ENCODE measurements at regions not wholly inside any gene's neighbourhood (a gene's known extent, or its start where the extent isn't known, plus 50 kb on each side); places are given as distances from the start of the nearest gene placed in this dataset.

GRCh38 chr4:13081830-13082229, 402.3 kb downstream of the RAB28 start:
- TF ChIP-seq POLR2A (IDR thresholded peaks at IDR 0.05) = no peak
- no peak for TF ChIP-seq CTCF (IDR thresholded peaks at IDR 0.05)
- no peak for TF ChIP-seq POLR2AphosphoS5 (IDR thresholded peaks at IDR 0.05)
- TF ChIP-seq EP300 (IDR thresholded peaks at IDR 0.05) = no peak

All from sigmoid colon (tissue), 4 donors.